Fibroblast of lung (primary cell): ENCODE measurements at regions not wholly inside any gene's neighbourhood (a gene's known extent, or its start where the extent isn't known, plus 50 kb on each side); places are given as distances from the start of the nearest gene placed in this dataset.

Source experiments
- DNase-seq, 2 donors: peaks; one replicate each; pipeline versions ENCODE4 v3.0.0 to v3.0.0-alpha.2; 2010; ENCODE audit warnings: low read depth in 2 of 2
- H2AFZ ChIP-seq: 2 replicates; pipeline ENCODE4 v1.5.1; 2012; ENCODE audit warnings: low read length, control low read depth, inconsistent platforms
- H3K27ac ChIP-seq: 2 replicates; pipeline ENCODE4 v1.5.1; 2011; ENCODE audit warnings: low read length, control low read depth; ENCODE audit not compliant: insufficient read depth
- H3K27me3 ChIP-seq: 2 replicates; pipeline ENCODE4 v1.5.1; 2011; ENCODE audit warnings: mild to moderate bottlenecking, low read length; ENCODE audit not compliant: control insufficient read depth, insufficient read depth
- H3K36me3 ChIP-seq: 2 replicates; pipeline ENCODE4 v1.5.1; 2011; ENCODE audit warnings: low read length; ENCODE audit not compliant: control insufficient read depth, insufficient read depth
- H3K4me1 ChIP-seq: 2 replicates; pipeline ENCODE4 v1.5.1; 2011; ENCODE audit warnings: low read length; ENCODE audit not compliant: control insufficient read depth, insufficient read depth; ENCODE audit errors: extremely low read depth
- H3K4me2 ChIP-seq: 2 replicates; pipeline ENCODE4 v1.5.1; 2011; ENCODE audit warnings: low read length, control low read depth; ENCODE audit not compliant: insufficient read depth; ENCODE audit errors: extremely low read depth
- H3K4me3 ChIP-seq, 4 experiments: fragments of 200-600 bp in 1 of 4; sonication (generic) in 1 of 4; replicated peaks in 1 of 4; 2 replicates each; pipeline ENCODE4 v1.5.1; 2011 to 2016; ENCODE audit warnings: low read length in 4 of 4, low read depth in 3 of 4, mild to moderate bottlenecking in 3 of 4, control low read depth in 2 of 4, inconsistent platforms in 1 of 4, mixed read lengths in 1 of 4; ENCODE audit not compliant: insufficient read depth in 1 of 4; ENCODE audit errors: control extremely low read depth in 1 of 4
- H3K79me2 ChIP-seq: 2 replicates; pipeline ENCODE4 v1.5.1; 2012; ENCODE audit warnings: mild to moderate bottlenecking, low read length, inconsistent platforms; ENCODE audit not compliant: control insufficient read depth, insufficient read depth
- H3K9ac ChIP-seq: 2 replicates; pipeline ENCODE4 v1.5.1; 2011; ENCODE audit warnings: mild to moderate bottlenecking, low read length, control low read depth; ENCODE audit not compliant: insufficient read depth
- H3K9me3 ChIP-seq: 2 replicates; pipeline ENCODE4 v1.5.1; 2012; ENCODE audit warnings: low read depth, low read length; ENCODE audit not compliant: control insufficient read depth, insufficient read depth
- H4K20me1 ChIP-seq: 2 replicates; pipeline ENCODE4 v1.5.1; 2011; ENCODE audit warnings: low read length; ENCODE audit not compliant: control insufficient read depth, insufficient read depth; ENCODE audit errors: extremely low read depth
- CTCF ChIP-seq, 2 donors: IDR thresholded peaks in 1 of 2; conservative IDR thresholded peaks in 1 of 2; 1 replicate in 1 of 2; 2 replicates in 1 of 2; pipeline ENCODE4 v1.5.1; 2011 to 2012; ENCODE audit warnings: low read length in 2 of 2, control low read depth in 1 of 2, inconsistent platforms in 1 of 2, low read depth in 1 of 2, mild to moderate bottlenecking in 1 of 2
- EZH2 ChIP-seq: IDR thresholded peaks from 2 replicates; pipeline ENCODE4 v1.5.1; 2012; ENCODE audit warnings: low read length, control low read depth, mild to moderate bottlenecking; ENCODE audit errors: missing control alignments

GRCh38 chr11:121740902-121741301 lies 288.1 kb upstream of the SORL1-AS1 start:
- Histone ChIP-seq H3K4me1 (peaks cover 9% of the 10 kb centered on the region), H2AFZ (peak overlapping the region; percentile 68), H3K4me3 (no peak overlapping the region), H3K9me3 (no peaks in the 10 kb centered on the region), H3K9ac (no peak overlapping the region), H3K79me2 (no peaks in the 10 kb centered on the region), H3K4me2 (peak overlapping the region; percentile 40), H4K20me1 (no peaks in the 10 kb centered on the region), H3K27ac (no peak overlapping the region), H3K36me3 (no peaks in the 10 kb centered on the region), H3K27me3 (no peaks in the 10 kb centered on the region)
- no peak for TF ChIP-seq EZH2
- no peak for TF ChIP-seq CTCF (conservative IDR thresholded peaks at IDR 0.05 in 1 of 2, IDR thresholded peaks at IDR 0.05 in 1 of 2; ENCODE audit: low read depth in 1 of 2, low read length in 2 of 2)
- no peak for DNase-seq

DNA sequence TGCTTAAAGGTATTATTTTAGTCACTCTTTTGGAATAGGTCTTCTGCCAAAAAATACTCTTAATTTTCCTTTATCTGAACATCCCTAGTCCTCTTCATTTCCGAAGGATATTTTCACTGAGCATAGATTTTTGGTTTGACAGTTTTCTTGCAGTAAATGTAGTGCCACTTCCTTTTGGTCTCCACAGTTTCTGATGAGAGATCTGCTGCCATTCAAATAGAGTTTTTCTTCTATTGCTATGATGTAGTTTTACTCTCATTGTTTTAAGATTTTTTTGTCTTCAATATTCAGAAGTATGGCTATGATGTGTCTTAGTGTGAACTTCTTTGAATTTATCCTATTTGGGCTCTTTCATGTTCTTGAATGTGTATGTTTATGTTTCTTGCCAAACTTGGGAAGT lies 281.1 kb upstream of the SORL1-AS1 start:
- TF ChIP-seq EZH2 (no peak), CTCF (conservative IDR thresholded peaks at IDR 0.05 in 1 of 2, IDR thresholded peaks at IDR 0.05 in 1 of 2; ENCODE audit: low read depth in 1 of 2, low read length in 2 of 2) (no peak)
- H2AFZ ChIP-seq = no peak overlapping the region
- no peak overlapping the region for H3K4me2 ChIP-seq
- no peaks in the 10 kb centered on the region for H3K79me2 ChIP-seq
- no peaks in the 10 kb centered on the region for H4K20me1 ChIP-seq
- no peak overlapping the region for H3K4me3 ChIP-seq
- H3K27me3 ChIP-seq = no peaks in the 10 kb centered on the region
- no peaks in the 10 kb centered on the region for H3K36me3 ChIP-seq
- H3K9ac ChIP-seq = no peak overlapping the region
- peak in 1 of 2 donors; percentile 11 for DNase-seq
- no peak overlapping the region for H3K27ac ChIP-seq
- no peaks in the 10 kb centered on the region for H3K9me3 ChIP-seq
- H3K4me1 ChIP-seq = no peaks in the 10 kb centered on the region

GRCh38 chr11:121727942-121728341 lies 275.2 kb upstream of the SORL1-AS1 start:
- Histone ChIP-seq H3K27ac (no peak overlapping the region), H3K36me3 (no peaks in the 10 kb centered on the region), H3K79me2 (no peaks in the 10 kb centered on the region), H4K20me1 (no peaks in the 10 kb centered on the region), H2AFZ (no peak overlapping the region), H3K4me1 (no peaks in the 10 kb centered on the region), H3K4me3 (no peak overlapping the region), H3K27me3 (no peaks in the 10 kb centered on the region), H3K4me2 (no peak overlapping the region), H3K9ac (no peak overlapping the region), H3K9me3 (no peaks in the 10 kb centered on the region)
- TF ChIP-seq EZH2 = no peak
- TF ChIP-seq CTCF (conservative IDR thresholded peaks at IDR 0.05 in 1 of 2, IDR thresholded peaks at IDR 0.05 in 1 of 2; ENCODE audit: low read depth in 1 of 2, low read length in 2 of 2) = no peak
- DNase-seq = no peak
